HG03460 (cell line): ENCODE measurements at regions not wholly inside any gene's neighbourhood (a gene's known extent, or its start where the extent isn't known, plus 50 kb on each side); places are given as distances from the start of the nearest gene placed in this dataset.
"Not testable (repeated sequence)": the region's sequence is repeated elsewhere in the genome, so short reads cannot be mapped to it uniquely, and the experiment has no call there.

Experiments used
- ATAC-seq: cut with Tn5 transposase; IDR thresholded peaks from one replicate; pipeline ENCODE4 v1.9.1; 2021; ENCODE audit not compliant: unreplicated experiment

DNA sequence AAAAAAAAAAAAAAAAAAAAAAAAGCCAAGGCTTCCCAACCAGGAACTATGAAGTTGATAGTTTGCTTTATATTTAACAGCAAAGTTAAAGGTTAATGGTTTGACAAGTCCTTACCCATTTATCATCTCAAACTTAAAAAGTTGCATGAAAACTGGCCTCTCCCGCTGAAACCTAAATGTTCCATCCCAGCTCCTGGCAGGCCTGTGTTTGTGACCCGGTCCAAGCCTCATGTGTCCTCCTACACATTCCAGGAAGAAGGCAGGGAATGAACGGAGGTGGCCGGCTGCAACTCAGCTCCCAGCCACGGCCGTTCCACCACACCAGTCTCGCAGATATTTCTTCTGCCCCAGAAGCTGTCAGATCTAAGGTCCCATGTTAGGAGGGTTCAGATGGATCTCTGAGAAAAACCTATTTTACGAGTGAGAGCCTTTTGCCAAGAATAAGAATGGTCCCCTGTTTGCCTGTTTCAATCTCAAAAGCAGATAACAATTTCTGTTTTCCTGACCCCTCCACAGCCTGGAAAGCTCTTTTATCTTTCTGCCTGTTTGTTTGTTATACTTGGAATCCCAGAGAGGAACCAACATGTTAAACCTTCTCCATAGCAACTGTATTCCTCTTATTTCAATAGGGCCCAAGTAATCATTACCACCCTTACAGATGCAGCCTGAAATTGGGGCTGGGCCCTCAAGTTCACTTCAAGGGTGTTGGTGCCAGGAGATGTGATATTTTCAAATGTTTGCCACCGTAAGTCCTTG is 56.5 kb downstream of the KCTD12 start:
- no peak for ATAC-seq

DNA sequence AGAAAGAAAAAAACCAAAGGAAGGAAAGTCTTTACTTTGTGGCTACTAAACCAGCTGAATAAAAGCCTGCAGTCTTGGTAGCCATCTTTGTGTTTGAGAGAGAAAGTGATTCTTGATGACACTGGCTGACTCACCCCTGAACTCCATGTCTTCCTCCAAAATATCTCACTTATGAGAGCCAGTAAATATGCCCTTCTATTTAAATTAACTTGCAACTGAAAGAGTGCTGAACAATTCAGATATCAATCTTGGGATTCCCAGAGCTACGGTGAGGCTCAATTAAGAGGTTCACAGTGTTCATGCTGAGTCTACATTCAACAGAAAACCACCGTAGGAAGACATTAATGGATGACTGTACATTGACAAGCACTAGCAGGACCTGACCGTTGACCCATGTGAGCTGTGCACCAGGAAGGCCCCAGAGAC is 57.9 kb downstream of the KCTD12 start:
- peak; percentile 78 for ATAC-seq

GRCh38 chr13:76826527-76826926 is 59.7 kb downstream of the KCTD12 start:
- ATAC-seq = no peak

- ATAC-seq = no peak
These were observed 60.8 kb downstream of the KCTD12 start for GRCh38 chr13:76825430-76825829.

- no peak for ATAC-seq
These were observed 62.2 kb downstream of the KCTD12 start for GRCh38 chr13:76823969-76824368.

GRCh38 chr13:76822698-76823267 is 63.4 kb downstream of the KCTD12 start:
- ATAC-seq = peak; percentile 60

DNA sequence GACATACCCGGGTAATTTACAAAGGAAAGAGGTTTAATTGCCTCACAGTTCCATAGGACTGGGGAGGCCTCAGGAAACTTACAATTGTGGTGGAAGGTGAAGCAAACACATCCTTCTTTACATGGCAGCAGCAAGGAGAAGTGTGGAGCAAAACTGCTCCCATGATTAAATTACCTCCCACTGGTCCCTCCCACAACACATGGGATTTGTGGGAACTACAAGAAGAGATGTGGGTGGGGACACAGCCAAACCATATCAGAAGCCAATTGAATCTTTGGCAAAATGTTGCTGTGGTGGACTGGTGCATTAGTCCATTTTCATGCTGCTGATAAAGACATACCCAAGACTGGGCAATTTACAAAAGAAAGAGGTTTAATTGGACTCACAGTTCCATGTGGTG is 65.0 kb downstream of the KCTD12 start:
- not testable (repeated sequence) for ATAC-seq

- no peak for ATAC-seq
These were observed 65.4 kb downstream of the KCTD12 start for GRCh38 chr13:76820759-76821158.

GRCh38 chr13:76816394-76816793 is 69.8 kb downstream of the KCTD12 start:
- no peak for ATAC-seq

GRCh38 chr13:76815344-76815743 is 70.9 kb downstream of the KCTD12 start:
- ATAC-seq = no peak

DNA sequence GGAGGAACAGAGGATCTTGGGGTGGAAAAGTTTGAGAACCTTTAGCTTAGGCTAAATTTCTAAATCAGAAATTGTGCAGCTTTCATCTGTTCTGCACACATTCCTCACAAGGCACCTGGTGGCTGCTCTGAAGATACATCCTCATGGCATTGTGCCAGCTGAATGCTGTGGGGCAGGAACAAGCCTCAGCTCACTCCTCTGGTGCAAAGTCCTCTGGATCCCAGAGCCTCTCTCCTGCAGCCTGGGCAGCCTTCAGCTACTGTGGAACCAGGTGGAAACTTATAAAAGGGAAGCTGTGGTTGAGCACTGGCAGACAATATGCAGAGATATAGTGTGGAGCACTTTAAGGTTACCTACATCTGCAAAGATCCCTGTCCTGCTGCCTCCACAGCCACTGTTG is 72.3 kb downstream of the KCTD12 start:
- ATAC-seq = no peak

DNA sequence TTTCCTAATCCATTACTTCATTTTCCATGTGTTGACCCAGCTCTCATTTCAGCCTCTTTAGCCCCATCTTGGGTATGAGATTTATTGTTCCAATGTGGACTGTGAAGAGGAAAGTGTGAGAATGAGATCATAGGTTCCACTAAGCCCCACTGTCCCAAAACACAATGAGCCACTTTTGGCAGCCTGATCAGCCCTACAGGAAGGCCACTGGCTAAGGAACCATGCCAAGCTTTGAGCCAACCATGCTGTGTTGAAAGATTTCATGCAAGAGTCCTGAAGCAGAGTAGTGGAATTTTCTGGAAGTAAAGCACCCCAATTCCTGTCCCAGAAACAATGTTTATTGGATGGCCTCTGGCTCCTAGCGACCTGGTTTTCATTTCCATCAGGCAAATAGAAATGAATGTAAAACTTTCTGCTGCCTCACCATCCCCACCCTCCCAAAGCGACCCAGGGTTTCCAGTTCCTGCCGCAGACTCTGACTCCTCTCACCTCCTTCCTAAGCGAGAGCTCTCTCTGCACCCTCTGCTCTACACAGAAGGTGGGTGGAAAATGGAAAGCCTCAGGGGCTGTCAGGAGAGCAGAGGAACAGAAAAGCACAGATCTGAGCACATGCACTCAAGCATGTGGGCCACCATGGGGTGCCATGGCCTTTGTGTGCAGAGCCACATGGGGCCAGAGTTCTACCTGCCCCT is 73.1 kb downstream of the KCTD12 start:
- no peak for ATAC-seq

DNA sequence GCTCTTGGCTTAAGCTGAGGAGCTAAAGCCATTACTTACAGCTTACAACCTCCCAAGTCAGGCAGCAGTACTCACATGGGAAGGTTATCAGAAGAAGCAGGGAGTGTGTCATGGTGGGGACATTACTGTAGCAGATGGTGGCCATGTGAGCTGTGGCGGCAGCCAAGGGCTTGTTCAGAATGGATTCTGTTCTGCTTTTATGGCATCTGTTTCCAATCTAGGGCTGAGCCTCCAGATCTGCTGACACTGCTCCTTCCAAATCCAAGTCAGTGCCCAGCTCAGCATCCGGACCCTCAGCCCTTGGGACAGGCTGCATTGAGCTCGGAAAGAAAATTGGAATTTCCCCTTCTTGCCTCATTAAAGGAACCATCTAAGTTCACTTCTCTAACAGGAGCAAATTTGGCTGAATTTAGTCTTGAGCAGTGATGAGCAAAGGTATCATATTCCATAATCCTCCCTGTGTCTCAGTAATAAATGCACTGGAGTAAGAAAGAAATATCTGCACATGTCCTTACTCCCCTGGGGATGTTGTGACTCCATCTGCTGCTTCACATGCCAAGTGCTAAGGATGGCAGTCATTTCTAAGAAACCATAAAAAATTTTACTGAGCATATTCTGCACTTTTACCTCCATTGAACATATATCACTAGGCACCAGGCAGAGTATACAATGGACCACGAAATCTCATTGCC is 73.9 kb downstream of the KCTD12 start:
- no peak for ATAC-seq

DNA sequence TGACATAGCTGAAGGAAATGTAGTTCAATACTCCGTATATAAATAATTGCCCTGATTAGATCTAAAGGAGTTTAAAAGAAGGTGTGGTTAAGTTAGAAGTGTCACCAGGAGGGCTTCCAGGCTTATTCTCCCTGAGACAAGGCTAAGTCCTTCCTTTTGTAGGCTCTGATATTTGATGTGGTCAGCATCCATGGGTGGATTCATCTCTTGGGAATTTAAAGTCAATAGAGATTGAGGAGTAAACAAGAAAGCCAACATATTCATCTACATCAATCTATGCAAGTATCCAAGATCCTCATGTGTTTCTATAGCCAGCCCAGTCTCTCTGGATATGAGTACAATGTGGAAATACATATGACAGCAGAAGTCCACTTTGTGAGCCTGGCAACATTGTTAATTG is 76.8 kb downstream of the KCTD12 start:
- ATAC-seq = no peak

- ATAC-seq = no peak
These were observed 77.3 kb downstream of the KCTD12 start for GRCh38 chr13:76808927-76809326.

DNA sequence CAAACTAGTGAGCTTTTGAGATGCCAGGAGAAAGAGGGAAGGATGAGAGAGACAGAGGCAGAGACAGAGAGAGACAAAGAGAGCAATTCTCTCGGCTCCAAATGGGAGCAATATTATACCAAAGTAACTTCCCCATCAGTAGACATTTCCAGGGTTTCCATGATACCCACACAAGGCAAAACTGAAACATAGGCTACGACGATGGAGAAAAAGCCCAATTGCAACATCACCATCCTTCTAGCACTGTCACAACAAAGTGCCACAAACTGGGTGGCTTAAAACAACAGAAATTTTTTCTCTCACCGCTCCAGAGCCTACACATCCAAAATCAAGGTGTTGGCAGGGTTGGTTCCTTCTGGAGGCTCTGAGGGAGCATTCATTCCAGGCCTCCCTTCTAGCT is 81.4 kb downstream of the KCTD12 start:
- ATAC-seq = no peak

- ATAC-seq = no peak
These were observed 82.4 kb downstream of the KCTD12 start for GRCh38 chr13:76803831-76804230.

GRCh38 chr13:76800943-76801342 is 85.3 kb downstream of the KCTD12 start:
- ATAC-seq = no peak

- ATAC-seq = no peak
These were observed 86.5 kb downstream of the KCTD12 start for GRCh38 chr13:76799696-76800095.

- ATAC-seq = no peak
These were observed 88.2 kb downstream of the KCTD12 start for GRCh38 chr13:76798037-76798436.

DNA sequence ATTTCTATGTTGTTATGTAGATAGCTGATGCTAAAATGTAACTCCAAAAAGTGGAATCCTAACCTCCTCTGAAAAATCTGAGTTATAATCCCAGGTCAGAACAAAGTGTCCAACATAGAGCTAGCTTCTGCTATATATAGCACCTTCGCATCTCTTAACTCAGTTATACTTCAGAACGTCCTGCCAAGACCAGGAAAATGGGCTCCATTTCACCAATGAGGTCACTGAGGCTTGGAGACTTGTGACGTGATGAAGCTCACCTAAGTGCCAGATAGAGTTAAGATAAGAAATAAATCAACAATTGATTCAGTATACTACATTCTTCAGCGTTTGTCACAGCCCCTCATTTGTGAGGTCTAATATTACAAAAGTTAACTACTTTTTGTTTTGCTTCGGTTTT is 88.8 kb downstream of the KCTD12 start:
- ATAC-seq = no peak

- ATAC-seq = no peak
These were observed 89.4 kb downstream of the KCTD12 start for GRCh38 chr13:76796851-76797250.
